ENCODE measurements at regions not wholly inside any gene's neighbourhood (a gene's known extent, or its start where the extent isn't known, plus 50 kb on each side); places are given as distances from the start of the nearest gene placed in this dataset.

- no peaks in the 10 kb centered on the region for H3K36me3 ChIP-seq (ENCODE audit: control insufficient read depth in 2 of 2, insufficient read depth in 1 of 2, low read length in 2 of 2)
- ChIA-PET CTCF (no interaction called here), POLR2A (no interaction called here)
- H3K27ac ChIP-seq (ENCODE audit: extremely low read depth, low read depth, low read length) = no peak overlapping the region
- no peak overlapping the region for H3K4me3 ChIP-seq (ENCODE audit: low read depth, low read length)
- H3K9me3 ChIP-seq (ENCODE audit: control insufficient read depth, insufficient read depth, low read depth, low read length) = no peaks in the 10 kb centered on the region
- H3K4me1 ChIP-seq (ENCODE audit: control insufficient read depth, insufficient read depth, low read length) = no peaks in the 10 kb centered on the region
- TF ChIP-seq ZNF335 (tag by site-specific recombination; conservative IDR thresholded peaks at IDR 0.05) = no peak
- no peak for TF ChIP-seq SP7 (tag by site-specific recombination; IDR thresholded peaks at IDR 0.05)
- TF ChIP-seq ZNF791 (tag by site-specific recombination; IDR thresholded peaks at IDR 0.05) = no peak
- TF ChIP-seq ZSCAN18 (tag by site-specific recombination; IDR thresholded peaks at IDR 0.05) = no peak
- no peak for TF ChIP-seq ZNF175 (tag by site-specific recombination; IDR thresholded peaks at IDR 0.05)
- TF ChIP-seq ZNF146 (tag by site-specific recombination; IDR thresholded peaks at IDR 0.05) = no peak
- TF ChIP-seq ZNF449 (tag by site-specific recombination; IDR thresholded peaks at IDR 0.05) = no peak
- no peak for TF ChIP-seq ZNF223 (tag by site-specific recombination; IDR thresholded peaks at IDR 0.05)
- TF ChIP-seq HOXA7 (CRISPR knock-in tag; IDR thresholded peaks at IDR 0.05; ENCODE audit: borderline replicate concordance) = no peak
- TF ChIP-seq ZNF341 (tag by site-specific recombination; IDR thresholded peaks at IDR 0.05; ENCODE audit: low read depth) = no peak
- TF ChIP-seq SP2 (tag by site-specific recombination; IDR thresholded peaks at IDR 0.05) = no peak
- TF ChIP-seq ZNF362 (tag by site-specific recombination; IDR thresholded peaks at IDR 0.05) = no peak
- TF ChIP-seq ZBTB44 (tag by site-specific recombination; IDR thresholded peaks at IDR 0.05) = no peak
- TF ChIP-seq ZNF629 (tag by site-specific recombination; IDR thresholded peaks at IDR 0.05) = no peak
Measured at GRCh38 chr3:163523375-163523774, 1554.9 kb downstream of the SI start.

- POLR2A ChIA-PET = no interaction called here
- Histone ChIP-seq H3K4me1 (ENCODE audit: control insufficient read depth, insufficient read depth, low read length) (no peaks in the 10 kb centered on the region), H3K9me3 (ENCODE audit: control insufficient read depth, insufficient read depth, low read depth, low read length) (no peaks in the 10 kb centered on the region), H3K36me3 (ENCODE audit: control insufficient read depth in 2 of 2, insufficient read depth in 1 of 2, low read length in 2 of 2) (no peaks in the 10 kb centered on the region), H3K4me3 (ENCODE audit: low read depth, low read length) (no peak overlapping the region), H3K27ac (ENCODE audit: extremely low read depth, low read depth, low read length) (no peak overlapping the region)
- TF ChIP-seq HOXA7 (CRISPR knock-in tag; IDR thresholded peaks at IDR 0.05; ENCODE audit: borderline replicate concordance) (no peak), HOXD13 (CRISPR knock-in tag; IDR thresholded peaks at IDR 0.05; ENCODE audit: borderline replicate concordance) (no peak), ZNF701 (tag by site-specific recombination; IDR thresholded peaks at IDR 0.05) (no peak), ZNF280C (tag by site-specific recombination; IDR thresholded peaks at IDR 0.05) (no peak), GLI2 (tag by site-specific recombination; IDR thresholded peaks at IDR 0.05; ENCODE audit: borderline replicate concordance, low read depth) (no peak)
- CTCF ChIA-PET = no interaction called here
Measured at GRCh38 chr3:163521261-163521660, 1557.0 kb downstream of the SI start.

Measured in HEK293 (cell line).